ENCODE measurements at regions not wholly inside any gene's neighbourhood (a gene's known extent, or its start where the extent isn't known, plus 50 kb on each side); places are given as distances from the start of the nearest gene placed in this dataset.
"Not testable (repeated sequence)": the region's sequence is repeated elsewhere in the genome, so short reads cannot be mapped to it uniquely, and the experiment has no call there.

GRCh38 chr3:31203960-31204795 is 309.7 kb upstream of the GADL1 start:
- Histone ChIP-seq H3K79me2 (ENCODE audit: low read length) (no peaks in the 10 kb centered on the region), H3K9ac (ENCODE audit: low read length) (no peak overlapping the region), H3K9me2 (replicated peaks; ENCODE audit: insufficient read depth, low read length) (no peaks in the 10 kb centered on the region), H3K27me3 (ENCODE audit: low read length) (no peaks in the 10 kb centered on the region), H3K9me3 (ENCODE audit: low read length) (no peaks in the 10 kb centered on the region), H3K27ac (ENCODE audit: low read length) (no peak overlapping the region), H2AFZ (ENCODE audit: low read length) (no peak overlapping the region), H3K36me3 (ENCODE audit: insufficient read depth, low read length) (no peaks in the 10 kb centered on the region), H4K20me1 (ENCODE audit: insufficient read depth, low read depth, low read length) (no peaks in the 10 kb centered on the region), H3K4me3 (ENCODE audit: low read length) (no peak overlapping the region), H3K4me2 (ENCODE audit: low read depth, low read length, poor library complexity, severe bottlenecking) (no peak overlapping the region), H3K4me1 (ENCODE audit: low read length) (no peaks in the 10 kb centered on the region)
- no peak for DNase-seq

- H3K9me2 ChIP-seq (replicated peaks; ENCODE audit: insufficient read depth, low read length); H3K4me2 ChIP-seq (ENCODE audit: low read depth, low read length, poor library complexity, severe bottlenecking); H4K20me1 ChIP-seq (ENCODE audit: insufficient read depth, low read depth, low read length); H3K9ac ChIP-seq (ENCODE audit: low read length); H3K27me3 ChIP-seq (ENCODE audit: low read length); DNase-seq; H3K79me2 ChIP-seq (ENCODE audit: low read length); H2AFZ ChIP-seq (ENCODE audit: low read length); H3K4me3 ChIP-seq (ENCODE audit: low read length); H3K4me1 ChIP-seq (ENCODE audit: low read length); H3K9me3 ChIP-seq (ENCODE audit: low read length); H3K36me3 ChIP-seq (ENCODE audit: insufficient read depth, low read length); H3K27ac ChIP-seq (ENCODE audit: low read length): not testable (repeated sequence)
These were observed 310.3 kb upstream of the GADL1 start for GRCh38 chr3:31204796-31205056.

GRCh38 chr3:31210068-31210645 is 315.7 kb upstream of the GADL1 start:
- no peaks in the 10 kb centered on the region for H3K9me2 ChIP-seq (replicated peaks; ENCODE audit: insufficient read depth, low read length)
- no peaks in the 10 kb centered on the region for H3K27me3 ChIP-seq (ENCODE audit: low read length)
- no peaks in the 10 kb centered on the region for H3K79me2 ChIP-seq (ENCODE audit: low read length)
- no peaks in the 10 kb centered on the region for H3K9me3 ChIP-seq (ENCODE audit: low read length)
- DNase-seq, result no peak
- H3K4me2 ChIP-seq (ENCODE audit: low read depth, low read length, poor library complexity, severe bottlenecking), result no peak overlapping the region
- H3K27ac ChIP-seq (ENCODE audit: low read length), result no peak overlapping the region
- H2AFZ ChIP-seq (ENCODE audit: low read length), result no peak overlapping the region
- H3K36me3 ChIP-seq (ENCODE audit: insufficient read depth, low read length), result no peaks in the 10 kb centered on the region
- no peaks in the 10 kb centered on the region for H4K20me1 ChIP-seq (ENCODE audit: insufficient read depth, low read depth, low read length)
- H3K4me3 ChIP-seq (ENCODE audit: low read length), result no peak overlapping the region
- no peaks in the 10 kb centered on the region for H3K4me1 ChIP-seq (ENCODE audit: low read length)
- no peak overlapping the region for H3K9ac ChIP-seq (ENCODE audit: low read length)

GRCh38 chr3:31213869-31214486 is 318.7 kb upstream of the STT3B start:
- no peak for DNase-seq
- Histone ChIP-seq H3K36me3 (ENCODE audit: insufficient read depth, low read length) (no peaks in the 10 kb centered on the region), H3K4me1 (ENCODE audit: low read length) (no peaks in the 10 kb centered on the region), H3K79me2 (ENCODE audit: low read length) (no peaks in the 10 kb centered on the region), H3K4me3 (ENCODE audit: low read length) (no peak overlapping the region), H3K27ac (ENCODE audit: low read length) (no peak overlapping the region), H3K4me2 (ENCODE audit: low read depth, low read length, poor library complexity, severe bottlenecking) (no peak overlapping the region), H2AFZ (ENCODE audit: low read length) (no peak overlapping the region), H4K20me1 (ENCODE audit: insufficient read depth, low read depth, low read length) (no peaks in the 10 kb centered on the region), H3K9me3 (ENCODE audit: low read length) (no peaks in the 10 kb centered on the region), H3K9ac (ENCODE audit: low read length) (no peak overlapping the region), H3K9me2 (replicated peaks; ENCODE audit: insufficient read depth, low read length) (no peaks in the 10 kb centered on the region), H3K27me3 (ENCODE audit: low read length) (no peaks in the 10 kb centered on the region)

- no peaks in the 10 kb centered on the region for H3K79me2 ChIP-seq (ENCODE audit: low read length)
- H4K20me1 ChIP-seq (ENCODE audit: insufficient read depth, low read depth, low read length), result no peaks in the 10 kb centered on the region
- H3K9me2 ChIP-seq (replicated peaks; ENCODE audit: insufficient read depth, low read length), result no peaks in the 10 kb centered on the region
- no peak overlapping the region for H3K4me3 ChIP-seq (ENCODE audit: low read length)
- no peaks in the 10 kb centered on the region for H3K36me3 ChIP-seq (ENCODE audit: insufficient read depth, low read length)
- H3K9ac ChIP-seq (ENCODE audit: low read length), result no peak overlapping the region
- no peak overlapping the region for H3K4me2 ChIP-seq (ENCODE audit: low read depth, low read length, poor library complexity, severe bottlenecking)
- H2AFZ ChIP-seq (ENCODE audit: low read length), result no peak overlapping the region
- no peaks in the 10 kb centered on the region for H3K4me1 ChIP-seq (ENCODE audit: low read length)
- no peak for DNase-seq
- no peaks in the 10 kb centered on the region for H3K9me3 ChIP-seq (ENCODE audit: low read length)
- H3K27me3 ChIP-seq (ENCODE audit: low read length), result no peaks in the 10 kb centered on the region
- H3K27ac ChIP-seq (ENCODE audit: low read length), result no peak overlapping the region
These were observed 314.6 kb upstream of the STT3B start for GRCh38 chr3:31218082-31218481.

- Histone ChIP-seq H3K9me2 (replicated peaks; ENCODE audit: insufficient read depth, low read length) (no peaks in the 10 kb centered on the region), H3K79me2 (ENCODE audit: low read length) (no peaks in the 10 kb centered on the region), H3K9ac (ENCODE audit: low read length) (no peak overlapping the region), H3K9me3 (ENCODE audit: low read length) (no peaks in the 10 kb centered on the region), H3K4me3 (ENCODE audit: low read length) (no peak overlapping the region), H3K27me3 (ENCODE audit: low read length) (no peaks in the 10 kb centered on the region), H3K4me1 (ENCODE audit: low read length) (no peaks in the 10 kb centered on the region), H3K27ac (ENCODE audit: low read length) (no peak overlapping the region), H2AFZ (ENCODE audit: low read length) (no peak overlapping the region), H3K36me3 (ENCODE audit: insufficient read depth, low read length) (no peaks in the 10 kb centered on the region), H3K4me2 (ENCODE audit: low read depth, low read length, poor library complexity, severe bottlenecking) (no peak overlapping the region), H4K20me1 (ENCODE audit: insufficient read depth, low read depth, low read length) (no peaks in the 10 kb centered on the region)
- DNase-seq, result no peak
These were observed 313.4 kb upstream of the STT3B start for GRCh38 chr3:31219131-31219843.

- no peaks in the 10 kb centered on the region for H3K36me3 ChIP-seq (ENCODE audit: insufficient read depth, low read length)
- H3K9ac ChIP-seq (ENCODE audit: low read length), result no peak overlapping the region
- no peaks in the 10 kb centered on the region for H3K79me2 ChIP-seq (ENCODE audit: low read length)
- no peaks in the 10 kb centered on the region for H4K20me1 ChIP-seq (ENCODE audit: insufficient read depth, low read depth, low read length)
- H3K27me3 ChIP-seq (ENCODE audit: low read length), result no peaks in the 10 kb centered on the region
- H3K4me3 ChIP-seq (ENCODE audit: low read length), result no peak overlapping the region
- H3K9me2 ChIP-seq (replicated peaks; ENCODE audit: insufficient read depth, low read length), result no peaks in the 10 kb centered on the region
- no peaks in the 10 kb centered on the region for H3K9me3 ChIP-seq (ENCODE audit: low read length)
- H3K27ac ChIP-seq (ENCODE audit: low read length), result no peak overlapping the region
- no peak overlapping the region for H2AFZ ChIP-seq (ENCODE audit: low read length)
- H3K4me1 ChIP-seq (ENCODE audit: low read length), result no peaks in the 10 kb centered on the region
- no peak for DNase-seq
- H3K4me2 ChIP-seq (ENCODE audit: low read depth, low read length, poor library complexity, severe bottlenecking), result no peak overlapping the region
These were observed 312.3 kb upstream of the STT3B start for GRCh38 chr3:31220431-31220830.

GRCh38 chr3:31223278-31223677 is 309.4 kb upstream of the STT3B start:
- no peaks in the 10 kb centered on the region for H3K27me3 ChIP-seq (ENCODE audit: low read length)
- DNase-seq, result no peak
- H3K27ac ChIP-seq (ENCODE audit: low read length), result no peak overlapping the region
- H3K9me2 ChIP-seq (replicated peaks; ENCODE audit: insufficient read depth, low read length), result no peaks in the 10 kb centered on the region
- H3K79me2 ChIP-seq (ENCODE audit: low read length), result no peaks in the 10 kb centered on the region
- H3K36me3 ChIP-seq (ENCODE audit: insufficient read depth, low read length), result no peaks in the 10 kb centered on the region
- H2AFZ ChIP-seq (ENCODE audit: low read length), result no peak overlapping the region
- H3K9me3 ChIP-seq (ENCODE audit: low read length), result no peaks in the 10 kb centered on the region
- no peaks in the 10 kb centered on the region for H4K20me1 ChIP-seq (ENCODE audit: insufficient read depth, low read depth, low read length)
- no peaks in the 10 kb centered on the region for H3K4me1 ChIP-seq (ENCODE audit: low read length)
- H3K9ac ChIP-seq (ENCODE audit: low read length), result no peak overlapping the region
- no peak overlapping the region for H3K4me2 ChIP-seq (ENCODE audit: low read depth, low read length, poor library complexity, severe bottlenecking)
- no peak overlapping the region for H3K4me3 ChIP-seq (ENCODE audit: low read length)
